Effector memory CD8-positive, alpha-beta T cell (primary cell): ENCODE measurements at regions not wholly inside any gene's neighbourhood (a gene's known extent, or its start where the extent isn't known, plus 50 kb on each side); places are given as distances from the start of the nearest gene placed in this dataset.

Experiments
- ATAC-seq: fragments of 150-1000 bp; cut with Tn5 transposase; replicated peaks from 2 replicates; pipeline ENCODE4 v1.10.0; 2021; ENCODE audit warnings: mild to moderate bottlenecking, moderate library complexity
- DNase-seq, 3 experiments: peaks; one replicate each; pipeline ENCODE4 v3.0.0; 2021
- H3K27ac Mint-ChIP-seq, 2 donors: one replicate each; pipeline ENCODE4 v1.8.0; 2022; ENCODE audit warnings: mild to moderate bottlenecking in 2 of 2, mixed read lengths in 2 of 2, moderate library complexity in 2 of 2
- H3K27me3 Mint-ChIP-seq, 2 donors: one replicate each; pipeline ENCODE4 v1.8.0; 2022; ENCODE audit warnings: mixed read lengths in 2 of 2
- H3K36me3 Mint-ChIP-seq: one replicate; pipeline ENCODE4 v1.8.0; 2022; ENCODE audit warnings: mild to moderate bottlenecking, moderate library complexity, mixed read lengths; ENCODE audit not compliant: insufficient read depth
- H3K4me1 Mint-ChIP-seq, 2 donors: one replicate each; pipeline ENCODE4 v1.8.0; 2022; ENCODE audit warnings: low read depth in 2 of 2, mixed read lengths in 2 of 2
- H3K4me3 Mint-ChIP-seq, 2 donors: one replicate each; pipeline ENCODE4 v1.8.0; 2022; ENCODE audit warnings: mild to moderate bottlenecking in 2 of 2, mixed read lengths in 2 of 2, moderate library complexity in 2 of 2
- H3K9me3 Mint-ChIP-seq, 2 donors: one replicate each; pipeline ENCODE4 v1.8.0; 2022; ENCODE audit warnings: mixed read lengths in 2 of 2

DNA sequence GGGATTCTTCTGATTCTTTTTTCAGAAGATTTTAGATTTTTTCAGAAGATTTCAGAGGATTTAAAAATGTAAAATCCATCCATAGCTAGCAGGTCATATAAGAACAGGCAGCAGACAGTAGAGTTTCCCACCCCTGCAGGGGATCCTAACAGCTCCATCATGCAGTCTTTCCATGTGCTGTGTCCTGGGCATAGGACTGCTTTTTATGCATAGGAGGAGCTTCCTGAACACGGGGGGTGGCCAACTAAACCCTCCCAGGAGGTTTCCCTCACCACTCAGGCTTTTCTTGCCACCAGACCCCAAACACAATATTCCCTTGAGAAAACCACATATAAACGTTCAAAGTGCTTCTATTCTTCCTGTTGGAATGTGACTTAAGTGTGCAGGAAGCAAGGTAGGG lies 90.1 kb upstream of the TNR start:
- H3K27me3 Mint-ChIP-seq: peaks cover 20 to 48% of the 10 kb centered on the region in 2 donors
- no peak overlapping the region for H3K27ac Mint-ChIP-seq
- H3K36me3 Mint-ChIP-seq: no peaks in the 10 kb centered on the region
- DNase-seq (no peak), ATAC-seq (no peak)
- no peaks in the 10 kb centered on the region for H3K4me1 Mint-ChIP-seq
- H3K4me3 Mint-ChIP-seq: no peak overlapping the region
- no peaks in the 10 kb centered on the region for H3K9me3 Mint-ChIP-seq

DNA sequence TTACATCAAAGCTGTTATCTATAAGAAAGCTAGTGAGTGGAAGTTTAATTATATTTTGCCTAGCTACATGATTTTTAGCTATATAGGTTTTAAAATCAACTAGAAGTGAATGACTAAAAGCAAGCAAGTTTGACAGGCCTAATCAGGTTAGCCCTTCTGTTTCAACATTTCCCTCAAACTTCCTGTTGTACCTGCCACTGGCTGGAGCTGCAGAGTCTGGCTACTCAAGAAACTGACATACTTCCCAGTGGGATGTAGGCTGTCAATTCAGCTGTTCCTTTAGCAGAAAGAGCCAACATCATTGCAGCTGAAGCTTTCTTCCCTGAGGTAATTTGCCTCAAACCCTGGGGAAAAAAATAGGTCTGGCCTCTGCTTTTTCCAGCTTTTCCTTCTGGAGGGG lies 87.1 kb upstream of the TNR start:
- Mint-ChIP-seq H3K4me1 (no peaks in the 10 kb centered on the region), H3K9me3 (no peaks in the 10 kb centered on the region), H3K27ac (no peak overlapping the region), H3K27me3 (peaks cover 19 to 37% of the 10 kb centered on the region in 2 donors), H3K4me3 (no peak overlapping the region), H3K36me3 (no peaks in the 10 kb centered on the region)
- ATAC-seq (no peak), DNase-seq (no peak)

DNA sequence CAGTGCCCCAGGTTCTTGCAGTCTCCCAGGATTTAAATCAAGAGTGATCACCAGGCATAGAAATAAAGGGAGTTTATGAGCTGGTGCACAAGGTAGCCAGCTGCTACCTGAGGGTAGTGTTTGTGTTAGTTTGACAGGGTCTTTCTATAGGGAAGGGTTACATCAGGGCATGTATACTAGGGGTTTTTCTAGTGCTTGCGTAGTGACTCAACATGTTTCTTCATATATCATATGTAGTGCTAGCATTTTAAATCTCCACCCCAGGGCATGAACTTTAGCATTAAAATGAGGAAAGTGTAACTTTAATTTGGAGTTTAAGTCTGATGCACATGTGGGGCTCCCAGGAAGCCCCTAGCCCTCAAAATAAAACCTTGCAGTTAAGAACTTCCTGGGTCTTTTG lies 86.5 kb upstream of the TNR start:
- no peak overlapping the region for H3K27ac Mint-ChIP-seq
- no peaks in the 10 kb centered on the region for H3K4me1 Mint-ChIP-seq
- ATAC-seq (no peak), DNase-seq (no peak)
- H3K27me3 Mint-ChIP-seq: peaks cover 19 to 37% of the 10 kb centered on the region in 2 donors
- H3K9me3 Mint-ChIP-seq: no peaks in the 10 kb centered on the region
- no peaks in the 10 kb centered on the region for H3K36me3 Mint-ChIP-seq
- H3K4me3 Mint-ChIP-seq: no peak overlapping the region

DNA sequence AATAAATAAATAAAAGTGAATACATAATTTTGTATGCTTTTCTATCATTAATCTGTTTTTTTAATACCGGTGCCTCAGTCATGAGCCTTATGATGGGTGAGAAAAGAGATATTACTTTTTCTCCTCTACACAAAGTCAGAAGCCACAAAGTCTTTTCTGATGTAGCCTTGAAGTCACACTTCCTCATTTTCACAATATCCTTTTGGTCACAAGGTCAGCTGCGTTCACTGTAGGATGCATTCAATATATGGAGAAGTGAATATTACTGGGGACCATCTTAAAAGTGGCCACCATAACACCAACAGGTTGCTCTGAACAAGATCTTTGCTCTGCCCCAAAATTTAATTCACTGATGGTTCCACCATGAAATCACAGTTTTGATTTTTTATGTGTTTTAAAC lies 83.3 kb upstream of the TNR start:
- DNase-seq (no peak), ATAC-seq (no peak)
- H3K9me3 Mint-ChIP-seq: no peaks in the 10 kb centered on the region
- no peaks in the 10 kb centered on the region for H3K36me3 Mint-ChIP-seq
- no peaks in the 10 kb centered on the region for H3K4me1 Mint-ChIP-seq
- no peak overlapping the region for H3K27ac Mint-ChIP-seq
- no peak overlapping the region for H3K4me3 Mint-ChIP-seq
- peaks cover 27 to 37% of the 10 kb centered on the region in 2 donors for H3K27me3 Mint-ChIP-seq

DNA sequence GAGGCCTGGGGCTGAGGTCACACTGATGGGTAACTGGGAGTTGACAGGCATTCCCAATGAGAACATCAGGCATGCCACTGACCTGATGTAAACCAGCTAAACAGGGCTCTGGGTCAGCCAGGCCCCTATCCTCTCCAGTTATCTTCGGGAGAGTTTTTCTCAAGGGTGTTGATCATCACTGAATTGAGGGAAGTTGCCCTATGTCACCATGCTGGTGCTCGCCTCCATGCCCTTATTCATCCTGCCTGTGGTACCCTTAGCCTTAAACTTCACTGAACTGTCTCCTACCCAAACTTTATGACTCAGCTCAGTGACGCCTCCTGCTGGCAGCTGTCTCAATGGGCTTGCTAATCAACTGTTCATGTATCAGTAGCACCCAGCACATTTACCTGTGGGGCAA lies 80.7 kb upstream of the TNR start:
- Mint-ChIP-seq H3K36me3 (no peaks in the 10 kb centered on the region), H3K4me1 (no peaks in the 10 kb centered on the region), H3K9me3 (no peaks in the 10 kb centered on the region), H3K27me3 (peaks cover 34 to 36% of the 10 kb centered on the region in 2 donors), H3K4me3 (no peak overlapping the region), H3K27ac (no peak overlapping the region)
- ATAC-seq (no peak), DNase-seq (peak in 2 of 3 experiments; percentile 2 to 4)

DNA sequence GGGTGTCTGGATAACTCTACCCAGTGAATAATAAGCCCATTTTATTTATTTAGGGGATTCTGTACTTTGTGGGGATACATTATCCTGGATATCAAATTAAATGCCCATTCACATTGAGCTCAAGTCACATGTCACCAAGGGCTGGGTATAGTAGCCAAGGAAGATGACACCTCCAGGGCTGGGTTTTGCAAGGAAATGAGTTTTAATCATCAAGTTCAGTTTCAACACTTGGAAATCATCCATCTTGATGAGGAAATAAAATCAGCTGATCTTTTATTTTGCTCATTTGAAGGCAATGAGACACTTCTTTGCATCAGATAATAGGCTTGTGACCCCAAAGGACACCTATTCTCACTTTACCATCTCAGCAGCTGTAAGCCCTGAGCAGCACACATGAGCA lies 80.0 kb upstream of the TNR start:
- DNase-seq (no peak), ATAC-seq (no peak)
- Mint-ChIP-seq H3K9me3 (no peaks in the 10 kb centered on the region), H3K27ac (no peak overlapping the region), H3K36me3 (no peaks in the 10 kb centered on the region), H3K4me1 (no peaks in the 10 kb centered on the region), H3K27me3 (peaks cover 29 to 32% of the 10 kb centered on the region in 2 donors), H3K4me3 (no peak overlapping the region)

DNA sequence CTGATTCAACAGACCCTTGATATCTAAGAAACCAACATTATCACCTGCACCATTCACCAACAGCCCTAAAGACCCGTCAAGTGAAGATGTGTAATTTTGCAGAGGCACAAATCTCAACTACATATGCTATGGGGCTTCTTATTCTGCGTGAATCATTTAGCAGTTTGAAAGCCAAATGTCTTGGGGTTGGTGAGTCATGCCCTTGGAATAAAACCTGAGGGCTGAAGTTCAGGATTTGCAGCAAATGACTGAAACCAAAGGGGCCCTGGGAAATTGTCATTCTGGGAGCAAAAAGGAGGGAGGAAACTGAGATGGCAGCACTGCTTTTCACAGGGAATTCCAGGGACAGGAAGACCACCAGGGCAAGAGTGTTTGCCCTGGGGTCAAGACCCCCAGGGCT lies 79.2 kb upstream of the TNR start:
- peaks cover 22 to 26% of the 10 kb centered on the region in 2 donors for H3K27me3 Mint-ChIP-seq
- no peaks in the 10 kb centered on the region for H3K4me1 Mint-ChIP-seq
- ATAC-seq: no peak
- DNase-seq: no peak
- H3K4me3 Mint-ChIP-seq: no peak overlapping the region
- H3K9me3 Mint-ChIP-seq: no peaks in the 10 kb centered on the region
- no peaks in the 10 kb centered on the region for H3K36me3 Mint-ChIP-seq
- no peak overlapping the region for H3K27ac Mint-ChIP-seq

DNA sequence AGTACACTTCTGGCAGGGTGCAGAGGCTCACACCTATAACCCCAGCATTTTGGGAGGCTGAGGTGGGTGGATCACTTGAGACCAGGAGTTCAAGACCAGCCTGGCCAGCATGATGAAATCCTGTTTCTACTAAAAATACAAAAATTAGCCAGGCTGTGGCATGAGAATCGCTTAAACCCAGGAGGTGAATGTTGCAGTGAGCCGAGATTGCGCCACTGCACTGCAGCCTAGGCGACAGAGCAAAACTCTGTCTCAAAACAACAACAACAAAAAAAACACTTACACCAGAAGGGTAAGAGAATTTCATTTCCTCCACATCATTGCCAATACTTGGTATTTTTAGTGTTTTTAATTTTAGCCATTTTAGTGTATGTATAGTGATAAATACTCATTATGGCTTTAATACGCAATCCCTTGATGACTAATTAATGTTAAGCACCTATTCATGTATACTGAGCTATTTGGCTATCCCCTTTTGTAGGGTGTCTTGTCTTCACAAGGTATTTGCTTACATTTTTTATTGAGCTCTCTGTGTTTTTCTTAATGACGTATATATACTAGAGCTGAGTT lies 77.1 kb upstream of the TNR start:
- DNase-seq (no peak), ATAC-seq (no peak)
- Mint-ChIP-seq H3K36me3 (no peaks in the 10 kb centered on the region), H3K27me3 (peaks cover 27 to 32% of the 10 kb centered on the region in 2 donors), H3K4me1 (no peaks in the 10 kb centered on the region), H3K27ac (no peak overlapping the region), H3K9me3 (no peaks in the 10 kb centered on the region), H3K4me3 (no peak overlapping the region)

DNA sequence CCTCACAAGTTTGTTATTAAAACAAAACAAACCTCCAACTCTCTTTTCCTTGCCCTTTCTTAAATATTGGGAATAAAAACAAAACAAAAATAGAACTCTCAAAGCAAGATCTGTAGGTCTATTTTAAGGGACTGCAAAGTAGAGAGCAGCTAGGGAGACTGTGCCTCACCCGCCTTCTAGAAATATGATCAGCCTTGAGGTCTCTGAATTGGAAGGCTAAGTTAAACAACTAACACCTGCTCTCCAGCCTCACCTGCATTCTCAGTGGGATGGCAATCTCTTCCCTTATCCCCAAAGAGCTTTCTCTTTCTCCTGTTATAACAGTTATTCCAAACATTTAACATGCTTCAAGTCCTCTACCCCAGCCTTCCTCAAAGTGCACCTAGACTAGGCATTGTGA lies 75.5 kb upstream of the TNR start:
- Mint-ChIP-seq H3K27ac (no peak overlapping the region), H3K36me3 (no peaks in the 10 kb centered on the region), H3K9me3 (no peaks in the 10 kb centered on the region), H3K4me1 (no peaks in the 10 kb centered on the region), H3K4me3 (no peak overlapping the region), H3K27me3 (peaks cover 38% of the 10 kb centered on the region in 2 donors)
- no peak for ATAC-seq
- DNase-seq: no peak

DNA sequence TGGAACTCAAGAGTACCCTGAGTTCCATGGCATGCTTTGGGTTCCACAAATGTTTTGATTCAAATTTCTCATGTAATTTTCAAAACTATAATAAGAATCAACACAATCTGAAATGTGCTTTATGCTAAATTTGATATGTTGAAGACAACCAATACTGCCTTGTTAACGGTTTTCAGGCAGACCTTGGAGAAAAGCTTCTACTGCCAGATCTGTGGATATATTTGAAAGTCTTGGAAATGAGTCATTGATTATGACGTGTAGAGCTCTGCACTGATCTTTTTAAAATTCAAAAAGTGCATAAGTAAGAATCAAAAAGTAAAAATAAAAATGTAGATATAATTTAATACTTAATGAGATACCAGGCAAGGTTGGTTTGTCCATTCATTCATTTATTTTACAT lies 74.0 kb upstream of the TNR start:
- Mint-ChIP-seq H3K27me3 (peaks cover 31 to 39% of the 10 kb centered on the region in 2 donors), H3K9me3 (no peaks in the 10 kb centered on the region), H3K4me1 (no peaks in the 10 kb centered on the region), H3K36me3 (no peaks in the 10 kb centered on the region), H3K4me3 (no peak overlapping the region), H3K27ac (no peak overlapping the region)
- DNase-seq: no peak
- no peak for ATAC-seq

DNA sequence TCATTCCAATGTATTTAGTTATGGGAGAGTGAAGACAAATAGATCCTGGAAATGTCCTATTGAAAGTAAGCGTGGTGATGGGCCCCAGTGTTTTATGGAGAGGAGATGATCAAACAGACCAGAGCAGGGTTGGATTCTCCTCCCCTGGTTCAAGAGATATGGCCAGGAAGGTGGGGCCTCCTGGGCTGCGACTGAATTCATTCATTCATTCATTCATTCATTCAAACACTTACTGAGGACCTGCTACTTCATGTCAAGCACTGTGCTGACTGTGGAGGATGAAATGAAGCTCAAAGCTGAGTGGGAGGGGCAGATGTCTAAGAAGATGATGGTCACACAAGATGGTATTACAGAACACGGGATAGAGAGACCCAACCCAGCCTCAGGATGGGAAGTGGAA lies 71.5 kb upstream of the TNR start:
- no peak overlapping the region for H3K27ac Mint-ChIP-seq
- H3K9me3 Mint-ChIP-seq: no peaks in the 10 kb centered on the region
- no peaks in the 10 kb centered on the region for H3K36me3 Mint-ChIP-seq
- H3K4me3 Mint-ChIP-seq: no peak overlapping the region
- peaks cover 29 to 48% of the 10 kb centered on the region in 2 donors for H3K27me3 Mint-ChIP-seq
- no peak for DNase-seq
- no peaks in the 10 kb centered on the region for H3K4me1 Mint-ChIP-seq
- no peak for ATAC-seq

DNA sequence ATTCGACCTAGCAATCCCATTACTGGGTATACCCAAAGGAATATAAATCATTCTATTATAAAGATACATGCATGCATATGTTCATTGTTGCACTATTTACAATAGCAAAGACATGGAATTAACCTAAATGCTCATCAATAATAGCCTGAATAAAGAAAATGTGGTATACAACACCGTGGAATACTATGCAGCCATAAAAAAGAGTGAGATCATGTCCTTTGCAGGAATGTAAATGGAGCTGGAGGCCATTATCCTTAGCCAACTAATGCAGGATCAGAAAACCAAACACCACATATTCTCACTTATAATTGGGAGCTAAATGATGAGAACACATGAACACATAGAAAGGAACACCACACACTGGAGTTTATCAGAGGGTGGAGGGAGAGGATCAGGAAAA lies 69.5 kb upstream of the TNR start:
- H3K4me1 Mint-ChIP-seq: no peaks in the 10 kb centered on the region
- no peaks in the 10 kb centered on the region for H3K9me3 Mint-ChIP-seq
- ATAC-seq: no peak
- H3K4me3 Mint-ChIP-seq: no peak overlapping the region
- no peak for DNase-seq
- H3K27ac Mint-ChIP-seq: no peak overlapping the region
- peaks cover 33 to 54% of the 10 kb centered on the region in 2 donors for H3K27me3 Mint-ChIP-seq
- no peaks in the 10 kb centered on the region for H3K36me3 Mint-ChIP-seq

DNA sequence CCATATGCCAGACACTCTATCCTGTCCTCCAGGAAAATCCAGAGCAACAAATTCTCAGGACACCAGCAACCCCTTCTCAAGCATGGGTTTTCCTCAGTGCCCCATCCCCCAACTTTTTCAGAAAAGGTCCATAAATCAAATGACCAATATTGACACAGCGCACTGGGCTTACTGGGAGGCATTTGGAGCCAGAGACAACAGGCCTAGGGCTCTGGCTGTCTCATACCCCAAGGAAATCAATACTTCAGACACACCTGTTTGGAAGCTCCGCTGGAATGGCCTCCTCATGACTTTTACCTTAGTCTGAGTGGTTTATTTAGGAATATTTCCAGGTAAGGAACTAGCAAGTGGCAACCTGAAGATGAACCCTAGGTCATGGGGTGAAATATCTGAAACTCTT lies 66.9 kb upstream of the TNR start:
- no peak for ATAC-seq
- H3K27me3 Mint-ChIP-seq: peaks cover 26 to 51% of the 10 kb centered on the region in 2 donors
- no peaks in the 10 kb centered on the region for H3K4me1 Mint-ChIP-seq

DNA sequence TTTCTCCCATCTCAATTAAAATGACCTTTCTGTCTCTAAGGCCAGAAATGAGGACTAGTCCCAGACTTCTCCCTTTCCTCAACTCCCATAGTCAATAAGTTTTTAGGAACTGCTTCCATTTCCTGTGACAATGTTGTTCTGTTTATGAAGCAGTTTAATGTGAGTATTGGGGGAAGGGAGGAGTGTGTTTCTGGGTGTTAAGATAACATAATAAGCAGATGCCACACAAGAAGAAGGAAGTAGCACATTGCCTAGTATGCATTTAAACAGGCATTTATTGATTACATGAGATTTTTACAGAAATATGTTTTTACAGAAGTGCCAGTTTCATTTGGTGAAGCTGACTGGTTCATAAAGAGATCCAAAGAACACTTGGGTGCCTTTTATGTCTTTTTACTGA lies 65.6 kb upstream of the TNR start:
- no peaks in the 10 kb centered on the region for H3K36me3 Mint-ChIP-seq
- DNase-seq: no peak
- no peaks in the 10 kb centered on the region for H3K9me3 Mint-ChIP-seq
- H3K27me3 Mint-ChIP-seq: peaks cover 21 to 42% of the 10 kb centered on the region in 2 donors
- no peak overlapping the region for H3K27ac Mint-ChIP-seq
- no peaks in the 10 kb centered on the region for H3K4me1 Mint-ChIP-seq
- H3K4me3 Mint-ChIP-seq: no peak overlapping the region
- ATAC-seq: no peak

More for the DNA sequence above, 66.9 kb upstream of the TNR start:
- no peak for DNase-seq
- no peak overlapping the region for H3K27ac Mint-ChIP-seq
- H3K4me3 Mint-ChIP-seq: no peak overlapping the region
- no peaks in the 10 kb centered on the region for H3K9me3 Mint-ChIP-seq
- no peaks in the 10 kb centered on the region for H3K36me3 Mint-ChIP-seq

DNA sequence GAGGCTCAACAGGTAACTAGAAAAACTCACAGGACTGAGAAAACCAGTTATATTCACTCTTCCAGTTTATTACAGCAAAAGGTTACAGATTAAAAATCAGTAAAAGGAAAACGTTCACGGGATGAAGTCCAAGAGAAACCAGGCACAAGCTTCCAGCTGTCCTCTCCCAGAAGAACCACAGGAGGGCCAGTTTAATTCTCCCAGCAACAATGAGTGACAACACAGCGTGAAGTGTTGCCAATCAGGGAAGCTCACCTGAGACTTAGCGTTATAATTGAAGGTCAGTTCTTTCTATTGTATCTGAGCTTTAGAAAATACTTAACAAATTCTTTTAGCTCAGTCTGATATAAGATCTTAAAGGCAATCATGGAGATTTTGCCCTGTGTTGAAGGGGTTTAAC lies 65.2 kb upstream of the TNR start:
- no peak overlapping the region for H3K4me3 Mint-ChIP-seq
- ATAC-seq (no peak), DNase-seq (no peak)

More for the DNA sequence above, 65.2 kb upstream of the TNR start:
- Mint-ChIP-seq H3K36me3 (no peaks in the 10 kb centered on the region), H3K9me3 (no peaks in the 10 kb centered on the region), H3K27ac (no peak overlapping the region), H3K4me1 (no peaks in the 10 kb centered on the region), H3K27me3 (peaks cover 21 to 42% of the 10 kb centered on the region in 2 donors)
